HG03575 (cell line): ENCODE measurements at regions not wholly inside any gene's neighbourhood (a gene's known extent, or its start where the extent isn't known, plus 50 kb on each side); places are given as distances from the start of the nearest gene placed in this dataset.

ENCODE experiments used
- ATAC-seq: cut with Tn5 transposase; IDR thresholded peaks from one replicate; pipeline ENCODE4 v1.9.1; 2021; ENCODE audit not compliant: unreplicated experiment, insufficient number of reproducible peaks, low FRiP score; ENCODE audit errors: extremely low read depth

DNA sequence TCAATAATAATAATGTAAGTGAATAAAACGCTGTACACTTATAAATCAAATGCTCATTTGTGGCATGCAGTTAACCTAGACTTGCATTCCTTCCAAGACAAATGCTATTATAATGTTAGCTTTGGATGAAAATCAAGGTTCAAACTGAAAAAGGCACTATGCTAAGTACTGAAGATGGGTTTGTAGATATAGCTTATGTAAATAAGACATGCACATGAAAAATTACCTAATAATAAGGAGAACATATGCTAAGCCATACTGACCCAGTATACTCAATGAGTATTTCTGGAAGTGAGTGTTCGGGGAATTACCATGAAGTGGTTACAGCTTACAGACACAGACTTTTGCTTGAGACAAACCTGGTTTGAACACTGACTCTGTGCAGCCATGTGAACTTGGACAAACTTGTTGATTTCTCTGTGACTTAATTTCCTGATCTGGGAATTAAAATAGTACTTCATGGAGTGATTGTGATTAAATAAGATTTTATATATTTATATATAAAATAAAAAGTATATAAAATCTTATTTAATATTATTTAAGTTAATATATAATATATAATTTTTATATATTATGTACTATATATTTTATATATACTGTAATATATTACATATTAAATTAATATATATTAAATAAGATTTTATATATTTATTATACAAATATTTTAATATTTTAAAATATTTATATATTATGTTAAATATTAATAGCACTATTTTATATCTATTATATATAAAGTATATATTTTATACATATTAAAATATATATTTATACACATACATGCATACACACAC lies 159.2 kb downstream of the ZPLD1 start:
- no peak for ATAC-seq

DNA sequence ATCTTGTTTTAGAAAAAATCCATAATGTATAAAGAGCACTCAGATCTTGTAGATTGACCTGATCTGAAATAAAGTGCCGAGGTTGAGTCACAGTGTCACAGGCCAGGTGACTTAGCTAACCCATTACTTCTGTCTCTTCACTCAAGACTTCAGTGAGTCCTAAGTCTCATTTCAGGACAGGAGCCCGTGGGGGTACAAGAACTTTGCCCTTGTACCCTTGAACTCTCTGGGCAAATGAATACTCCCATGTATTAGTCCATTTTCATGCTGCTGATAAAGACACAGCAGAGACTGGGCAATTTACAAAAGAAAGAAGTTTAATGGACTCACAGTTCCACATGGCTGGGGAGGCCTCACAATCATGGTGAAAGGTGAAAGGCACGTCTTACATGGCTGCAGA lies 160.2 kb downstream of the ZPLD1 start:
- no peak for ATAC-seq

DNA sequence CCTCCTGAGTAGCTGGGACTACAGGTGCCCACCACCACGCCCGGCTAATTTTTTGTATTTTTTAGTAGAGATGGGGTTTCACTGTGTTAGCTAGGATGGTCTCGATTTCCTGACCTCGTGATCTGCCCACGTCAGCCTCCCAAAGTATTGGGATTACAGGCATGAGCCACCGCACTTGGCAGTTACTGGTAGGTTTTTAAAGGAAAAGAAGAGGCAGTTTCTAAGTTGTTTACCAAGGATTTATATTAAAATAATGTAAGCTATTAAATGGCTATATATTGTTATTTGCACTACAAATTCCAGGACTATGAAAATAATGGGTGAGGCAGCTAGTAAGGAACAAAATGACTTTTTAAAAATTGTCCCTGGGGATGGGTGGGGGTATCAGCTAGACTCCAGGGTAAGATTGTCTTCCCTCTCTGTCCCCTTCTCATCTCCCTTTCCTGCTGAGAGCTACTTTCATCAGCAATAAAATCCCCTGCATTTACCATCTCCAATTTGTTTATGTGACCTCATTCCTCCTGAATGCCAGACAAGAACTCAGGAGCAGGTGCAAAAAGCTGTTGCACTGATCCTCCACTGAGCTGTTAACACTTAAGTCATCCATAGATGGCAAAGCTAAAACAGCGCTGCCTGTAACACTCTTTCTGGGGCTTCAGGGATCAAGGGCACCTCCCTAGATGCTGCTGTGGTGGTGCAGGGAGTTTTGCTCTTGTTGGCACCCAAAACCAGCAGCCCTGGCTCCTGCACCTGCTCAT lies 165.2 kb downstream of the ZPLD1 start:
- ATAC-seq: no peak

DNA sequence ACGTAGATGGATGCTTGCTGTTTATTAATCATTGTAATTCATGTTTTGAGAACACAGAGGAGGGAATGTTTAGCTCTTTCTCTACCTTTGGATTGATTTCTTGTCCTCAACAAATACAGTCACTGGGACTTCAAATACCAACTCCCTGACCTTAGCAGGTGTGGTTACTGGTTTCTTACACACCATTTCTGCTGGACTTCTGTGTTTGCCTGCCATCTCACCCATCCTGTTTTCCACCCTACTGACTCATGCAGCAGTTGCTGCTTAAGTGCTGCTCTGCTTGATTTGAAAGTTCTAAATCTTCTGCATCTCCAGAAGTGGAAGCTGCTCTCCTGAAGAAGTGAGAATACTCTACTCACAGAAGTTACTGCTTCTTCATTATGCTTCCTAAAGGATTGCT lies 170.3 kb downstream of the ZPLD1 start:
- ATAC-seq: no peak

DNA sequence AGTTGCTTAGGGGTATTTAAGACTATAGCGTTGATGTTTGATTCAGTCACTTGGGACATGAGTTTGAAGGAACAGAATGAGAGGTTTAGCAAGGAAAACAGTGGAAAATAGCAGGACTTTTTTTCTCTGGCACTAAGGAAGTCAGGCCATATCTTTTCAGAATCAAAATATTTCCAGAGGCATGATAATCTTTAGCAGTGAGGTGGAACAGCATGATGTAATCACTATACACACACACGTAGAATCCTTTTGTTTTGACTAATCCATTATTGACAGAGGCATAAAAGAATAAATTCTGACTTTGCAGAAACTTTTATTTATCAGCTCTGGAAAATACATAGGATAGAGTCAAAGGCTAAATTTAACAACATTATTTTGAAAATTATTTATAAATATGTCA lies 174.1 kb downstream of the ZPLD1 start:
- ATAC-seq: no peak

DNA sequence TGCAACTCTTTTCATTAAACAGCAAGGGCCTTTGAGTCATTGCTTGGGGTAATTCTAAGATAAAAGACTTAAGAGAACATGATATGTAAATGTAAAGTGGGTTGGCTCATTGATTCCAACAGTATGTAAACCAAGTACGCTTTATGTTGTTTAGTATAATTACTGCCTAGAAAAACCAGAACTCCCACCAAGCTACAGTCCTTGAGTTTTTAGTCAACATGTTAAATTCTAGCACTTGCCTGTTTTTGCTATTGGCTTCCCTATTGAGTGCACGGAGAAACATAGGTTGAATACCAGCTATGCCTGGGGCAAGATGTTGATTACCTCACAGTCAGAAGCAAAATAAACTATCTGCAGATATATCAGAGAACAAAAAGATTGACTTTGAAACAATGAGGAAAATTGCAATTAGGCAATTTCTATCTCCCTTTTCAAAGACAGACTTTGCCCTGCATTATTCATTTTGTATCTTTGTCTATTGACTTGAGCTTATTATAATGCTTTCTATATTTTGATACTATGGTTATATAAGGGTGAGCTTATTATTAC lies 179.3 kb downstream of the ZPLD1 start:
- no peak for ATAC-seq

DNA sequence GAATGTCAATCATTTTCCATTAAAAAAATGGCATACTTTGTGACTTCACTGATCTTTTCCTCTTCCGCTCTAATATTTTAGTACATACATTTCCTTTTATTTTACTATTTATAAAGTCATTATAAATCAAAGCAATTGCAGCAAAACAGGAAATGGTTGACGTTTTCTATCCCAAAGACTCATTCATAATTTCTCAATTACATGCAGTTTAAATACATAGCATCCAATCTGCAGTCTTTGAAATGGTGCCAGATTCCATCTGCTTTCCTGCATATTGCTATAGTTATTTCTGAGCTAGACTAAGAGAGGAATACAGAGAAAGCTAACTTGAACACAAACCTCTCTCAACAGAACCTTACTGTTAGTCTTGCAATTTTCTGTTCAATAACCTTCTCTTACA lies 179.8 kb downstream of the ZPLD1 start:
- no peak for ATAC-seq

DNA sequence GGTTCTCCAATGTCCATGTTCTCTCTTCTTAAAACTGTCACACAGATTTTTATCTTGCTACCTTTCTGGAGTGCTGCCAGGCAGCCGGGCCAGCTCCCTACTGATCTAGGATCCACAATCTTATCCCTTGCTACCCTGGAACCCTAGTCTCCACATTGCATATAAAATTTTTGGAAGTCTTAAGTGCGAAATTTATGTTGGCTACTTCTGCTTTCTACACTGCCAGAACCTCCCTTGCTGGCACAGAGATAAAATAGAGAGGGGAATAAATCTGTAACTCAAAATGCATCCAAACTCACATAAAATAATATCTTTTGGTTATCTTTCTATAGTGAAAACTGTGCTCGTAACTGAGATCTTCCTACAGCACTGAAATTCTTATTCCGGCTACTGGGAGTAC lies 182.6 kb downstream of the ZPLD1 start:
- ATAC-seq: no peak

DNA sequence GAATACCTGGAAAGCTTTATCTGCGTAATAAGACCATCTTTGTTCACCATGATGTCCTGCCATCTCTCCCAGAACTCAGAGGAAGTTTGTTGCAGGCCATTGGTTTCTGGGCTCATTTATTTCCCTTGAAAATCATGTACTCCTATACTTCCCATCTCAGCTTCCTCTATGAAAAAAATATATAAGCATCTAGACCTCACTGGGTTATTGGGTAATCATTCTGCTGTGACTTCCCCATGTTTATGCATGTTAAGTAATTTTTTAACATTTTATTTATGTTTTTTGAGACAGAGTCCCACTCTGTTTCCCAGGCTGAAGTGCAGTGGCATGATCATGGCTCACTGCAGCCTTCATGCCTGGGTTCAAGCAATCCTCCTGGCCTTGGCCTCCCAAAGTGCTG lies 184.5 kb downstream of the ZPLD1 start:
- no peak for ATAC-seq

DNA sequence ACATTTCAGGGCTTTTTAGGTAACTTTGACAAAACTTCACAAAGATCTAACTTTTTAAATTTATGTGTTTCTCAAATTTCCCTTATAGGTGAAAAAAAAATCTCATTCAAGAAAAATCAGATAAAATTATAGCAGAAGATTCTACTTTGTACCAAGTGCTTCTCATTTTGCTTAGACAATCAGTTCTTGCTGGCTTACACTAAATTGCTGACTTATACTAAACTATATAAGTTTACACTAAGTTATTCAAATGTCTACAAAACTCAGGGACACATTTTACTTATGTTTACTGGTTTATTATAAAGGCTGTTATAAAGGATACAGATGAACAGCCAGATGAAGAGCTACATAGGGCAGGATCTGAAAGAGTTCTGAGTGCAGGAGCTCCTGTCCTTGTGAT lies 195.1 kb downstream of the ZPLD1 start:
- no peak for ATAC-seq

DNA sequence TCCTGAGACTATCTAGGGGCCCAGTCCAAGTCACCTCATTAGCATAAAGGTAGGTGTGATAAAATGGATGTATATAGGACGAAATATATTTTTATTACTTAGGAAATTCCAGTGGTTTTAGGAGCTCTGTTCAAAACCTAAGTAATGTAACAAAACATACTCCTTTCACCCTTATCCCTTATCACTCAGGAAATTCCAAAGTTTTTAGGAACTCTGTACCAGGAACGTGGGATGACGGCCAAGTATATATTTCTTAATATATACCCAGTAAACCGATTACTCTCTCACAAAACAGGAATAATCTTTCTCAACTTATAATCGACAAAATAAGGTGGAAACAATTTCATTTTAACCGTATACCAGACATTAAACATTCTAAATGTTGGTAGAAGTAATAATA lies 195.7 kb downstream of the ZPLD1 start:
- ATAC-seq: no peak

DNA sequence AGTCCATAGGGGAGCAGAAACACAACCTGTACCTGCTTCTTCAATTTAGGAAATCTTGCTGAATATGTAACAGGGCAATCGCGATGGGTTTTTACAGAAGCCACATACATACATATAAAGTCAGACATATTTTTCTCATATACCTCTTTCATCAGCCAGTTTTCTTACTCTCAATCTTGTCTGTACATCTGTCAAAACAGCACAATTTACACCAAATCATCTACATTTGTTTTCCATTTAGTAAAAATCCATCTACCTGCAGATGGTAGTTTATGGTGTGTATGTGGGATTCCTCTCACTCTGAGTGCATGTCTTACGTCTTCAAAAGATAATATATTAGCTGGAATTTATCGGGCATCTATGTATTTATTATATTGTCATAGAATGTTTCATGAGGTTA lies 208.7 kb downstream of the ZPLD1 start:
- ATAC-seq: no peak

DNA sequence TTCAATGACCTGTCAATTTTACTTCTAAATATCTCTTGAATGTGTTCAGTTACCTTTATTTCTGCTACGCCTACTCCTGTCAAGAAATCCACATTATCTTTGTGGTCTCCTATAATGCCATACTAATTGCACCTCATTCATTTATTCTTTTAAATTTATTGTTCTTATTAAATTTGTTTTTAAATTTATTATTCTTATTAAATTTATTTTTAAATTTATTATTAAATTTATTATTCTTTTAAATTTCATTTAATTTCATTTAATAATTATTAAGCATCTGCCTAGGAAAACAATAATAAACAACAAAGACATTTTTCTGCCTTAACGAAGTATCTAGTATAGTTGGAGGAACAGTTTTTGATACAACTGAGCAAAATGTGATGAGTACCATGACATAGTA lies 211.7 kb downstream of the ZPLD1 start:
- ATAC-seq: no peak

DNA sequence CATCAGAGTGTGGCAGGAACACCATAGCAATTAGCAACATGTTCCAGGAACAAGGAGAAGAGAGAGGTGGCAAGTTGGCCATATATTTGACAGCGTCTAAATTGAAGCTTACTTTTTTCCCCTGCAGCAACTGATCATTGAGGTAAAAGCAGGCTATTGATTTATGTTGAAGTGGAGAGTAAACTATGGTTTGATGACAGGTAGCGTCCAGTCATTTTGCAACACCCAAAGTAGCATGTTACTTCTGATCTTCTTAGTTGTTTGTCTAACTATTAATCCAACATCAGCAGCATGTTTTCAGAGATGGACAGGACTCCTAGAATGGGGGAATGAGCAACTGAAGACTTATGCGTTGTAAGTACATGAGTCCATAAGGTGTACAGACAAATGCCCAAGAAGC lies 225.8 kb downstream of the ZPLD1 start:
- ATAC-seq: no peak

DNA sequence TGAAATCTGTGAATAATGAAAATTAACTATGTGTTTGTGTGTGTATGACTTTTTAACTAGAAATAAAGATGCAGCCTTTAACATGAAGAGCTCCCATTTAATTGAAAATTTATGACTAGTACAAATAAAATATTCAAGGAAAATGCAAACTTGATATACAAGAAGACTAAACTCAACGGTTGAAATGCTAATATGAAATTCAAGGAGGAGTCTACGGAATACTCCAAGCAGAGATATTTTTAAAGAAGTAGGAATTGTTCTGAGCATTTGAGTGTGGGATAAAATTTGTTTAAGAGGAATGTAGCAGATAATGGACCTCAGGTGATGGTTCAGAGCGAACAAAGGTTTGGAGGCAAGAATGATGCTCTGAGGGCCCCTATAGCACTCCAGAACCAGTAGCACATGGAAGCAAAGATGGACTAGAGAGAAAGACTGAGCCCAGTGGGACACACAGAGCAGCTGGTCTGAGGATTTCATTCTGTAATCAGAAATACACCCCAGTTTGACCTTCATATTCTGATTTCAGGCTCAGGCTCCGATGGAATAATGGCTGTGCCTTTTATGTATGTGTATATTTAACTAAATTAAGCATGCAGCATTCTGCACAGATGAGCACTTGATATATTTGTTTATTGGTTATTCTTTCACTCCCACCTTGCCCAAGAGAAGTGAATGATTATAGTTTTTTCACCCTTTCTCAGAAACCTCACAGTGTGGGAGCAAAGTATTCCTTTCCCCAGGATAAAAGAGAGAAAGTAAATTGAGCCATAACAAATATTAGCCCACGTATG lies 227.1 kb downstream of the ZPLD1 start:
- ATAC-seq: no peak

DNA sequence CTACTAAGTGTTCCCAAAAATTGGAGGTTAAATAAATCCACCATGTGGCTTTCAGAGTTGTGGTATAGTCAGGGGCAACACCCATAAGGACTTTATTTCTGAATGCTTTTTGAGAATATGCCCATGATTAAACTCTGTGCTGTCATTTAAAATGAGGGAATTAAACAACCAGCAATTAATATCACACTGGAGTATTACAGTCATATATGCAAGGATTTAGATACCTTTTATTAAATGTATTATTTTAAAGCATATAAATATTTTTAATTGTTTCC lies 227.6 kb downstream of the ZPLD1 start:
- no peak for ATAC-seq

DNA sequence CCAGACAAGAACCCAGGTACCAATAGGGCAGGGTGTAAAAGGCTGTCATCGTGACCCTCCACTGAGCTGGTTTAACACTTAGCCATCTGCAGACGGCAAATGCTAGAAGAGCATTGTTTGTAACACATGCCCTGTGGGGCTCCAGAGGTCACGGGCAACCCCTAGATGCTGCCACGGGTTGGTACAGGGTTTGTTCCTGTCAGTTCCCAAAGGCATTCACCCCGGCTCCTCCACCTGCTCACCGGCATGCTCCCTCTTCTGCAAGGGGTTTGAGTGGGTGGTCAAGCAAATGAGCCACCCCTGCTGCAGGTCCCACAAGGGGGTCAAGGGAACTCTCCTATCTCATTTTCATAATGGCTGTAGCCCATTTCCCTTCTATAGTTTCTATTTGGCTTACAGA lies 229.3 kb downstream of the ZPLD1 start:
- ATAC-seq: no peak

DNA sequence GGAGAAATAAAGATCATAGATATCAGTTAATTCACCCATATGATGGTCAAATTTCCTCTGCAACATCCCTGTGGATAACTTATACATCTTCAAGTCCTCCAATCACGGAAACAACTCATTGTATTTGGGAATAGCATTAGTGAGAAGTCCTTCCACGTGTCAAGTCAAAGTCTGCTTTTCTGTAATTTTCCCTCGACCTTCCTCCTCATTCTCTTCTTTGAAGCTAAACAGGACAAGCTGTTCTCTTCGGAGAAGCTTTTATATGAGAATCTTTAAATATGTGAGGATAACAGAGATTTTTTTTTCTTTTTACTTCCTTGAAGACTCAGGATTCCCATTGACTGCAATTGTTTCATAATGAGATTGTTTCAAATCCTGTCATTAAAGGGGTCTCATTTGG lies 230.4 kb downstream of the ZPLD1 start:
- no peak for ATAC-seq

DNA sequence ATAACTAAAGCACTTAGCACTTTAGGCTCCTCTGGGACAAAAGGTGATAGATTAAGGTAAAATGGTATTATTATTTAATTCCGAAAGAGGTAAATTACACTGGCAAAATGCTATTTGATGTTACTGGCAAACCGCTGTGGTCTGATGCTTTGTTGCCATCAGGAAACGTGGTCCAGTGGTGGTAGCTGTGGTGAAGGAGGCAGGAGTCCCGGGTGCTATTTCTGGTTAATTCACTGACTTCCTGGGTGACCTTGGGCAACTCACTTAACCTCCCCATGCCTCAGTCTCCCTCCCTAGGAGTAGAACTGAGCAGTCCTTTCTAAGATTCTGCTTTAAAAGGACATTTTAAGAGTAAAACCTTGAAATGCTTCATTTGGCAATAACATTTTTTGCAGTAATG lies 233.4 kb downstream of the ZPLD1 start:
- ATAC-seq: no peak

DNA sequence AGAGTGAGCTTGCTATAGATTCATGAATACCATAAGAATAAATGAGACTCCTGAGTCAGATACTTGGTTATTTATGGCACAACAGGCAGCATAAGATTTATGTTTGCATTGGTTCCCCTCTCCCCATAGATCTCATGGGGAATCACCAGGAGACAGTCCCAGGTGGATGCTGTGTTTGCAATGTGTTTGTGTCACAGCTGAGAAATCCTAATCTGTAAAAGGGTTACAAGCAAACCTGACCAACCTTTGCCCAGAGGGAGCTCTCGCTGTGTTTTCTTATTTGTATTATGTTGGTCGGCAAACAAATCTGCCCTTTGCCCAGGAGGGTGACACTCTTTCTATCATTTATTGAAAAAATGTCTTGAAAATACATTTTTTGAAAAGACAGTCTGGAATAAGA lies 236.2 kb downstream of the ZPLD1 start:
- ATAC-seq: no peak
